DMS 273 (cell line): ENCODE measurements at regions not wholly inside any gene's neighbourhood (a gene's known extent, or its start where the extent isn't known, plus 50 kb on each side); places are given as distances from the start of the nearest gene placed in this dataset.

Source experiments
- DNase-seq: peaks from one replicate; lab custom pipeline; 2025; ENCODE audit not compliant: unreplicated experiment; lab: John Stamatoyannopoulos, UW

DNA sequence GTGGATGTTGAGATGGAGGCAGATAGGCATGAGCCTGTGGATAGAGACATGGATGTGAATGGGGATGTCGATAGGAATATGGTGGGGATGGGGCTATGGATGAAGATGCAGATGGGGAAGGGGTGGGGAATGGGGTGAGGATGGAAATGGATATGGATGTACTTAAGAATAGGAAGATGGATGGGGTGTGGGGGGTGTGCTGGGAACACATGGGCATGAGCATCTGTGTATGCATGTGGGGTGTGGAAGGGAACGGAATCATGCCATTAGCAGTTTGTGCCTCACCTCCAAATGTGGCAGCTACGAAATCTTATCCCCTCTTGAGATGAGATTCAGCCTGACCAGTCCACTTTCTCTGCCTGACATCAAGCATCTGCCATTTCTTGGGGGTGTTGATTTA is 359.5 kb upstream of the MGMT start:
- no peak for DNase-seq

GRCh38 chr10:129108378-129108777 is 358.7 kb upstream of the MGMT start:
- no peak for DNase-seq

- no peak for DNase-seq
Observed at GRCh38 chr10:129108994-129109393, 358.0 kb upstream of the MGMT start.

DNA sequence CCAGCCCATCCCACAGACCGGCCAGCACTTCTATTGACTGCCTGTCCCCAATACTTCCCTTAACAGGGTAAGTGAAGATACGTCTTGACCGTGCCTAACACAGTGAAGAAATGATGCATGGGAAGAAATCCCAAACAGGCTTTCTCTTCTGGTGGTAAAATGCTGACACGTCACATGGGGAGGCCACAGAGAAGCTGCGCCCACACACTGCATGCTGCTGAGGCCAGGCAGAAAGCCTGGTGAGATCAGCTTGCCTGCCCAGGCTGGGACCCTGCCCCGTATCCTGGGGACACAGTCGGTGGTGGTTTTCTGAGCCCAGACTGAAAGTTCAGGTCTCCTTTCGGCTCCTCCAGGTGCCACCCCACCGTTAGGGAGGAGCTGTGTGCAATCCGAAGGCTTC is 356.3 kb upstream of the MGMT start:
- DNase-seq = no peak

GRCh38 chr10:129111922-129112321 is 355.1 kb upstream of the MGMT start:
- DNase-seq = no peak

GRCh38 chr10:129114588-129114987 is 352.5 kb upstream of the MGMT start:
- DNase-seq = no peak

DNA sequence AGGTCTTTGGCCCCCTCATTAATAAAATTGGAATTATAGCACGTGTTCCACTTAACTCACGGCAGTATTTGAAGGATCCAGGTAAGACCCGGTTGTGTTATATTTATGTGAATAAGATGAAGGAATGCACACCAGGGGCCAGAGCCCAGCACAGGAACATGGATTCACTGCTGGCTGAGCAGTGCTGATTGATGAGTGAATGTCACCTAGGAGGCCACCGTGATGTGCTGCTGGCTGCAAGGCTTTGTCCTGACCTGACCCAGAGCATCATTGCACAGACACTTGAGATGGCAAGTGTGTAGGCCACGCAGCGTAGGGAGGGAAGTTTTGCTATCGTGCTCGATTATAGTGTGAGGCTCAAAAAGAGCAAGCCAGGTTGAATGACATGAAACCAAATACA is 350.7 kb upstream of the MGMT start:
- no peak for DNase-seq

GRCh38 chr10:129120441-129120840 is 346.6 kb upstream of the MGMT start:
- no peak for DNase-seq

- no peak for DNase-seq
Observed at GRCh38 chr10:129122846-129123245, 344.2 kb upstream of the MGMT start.

DNA sequence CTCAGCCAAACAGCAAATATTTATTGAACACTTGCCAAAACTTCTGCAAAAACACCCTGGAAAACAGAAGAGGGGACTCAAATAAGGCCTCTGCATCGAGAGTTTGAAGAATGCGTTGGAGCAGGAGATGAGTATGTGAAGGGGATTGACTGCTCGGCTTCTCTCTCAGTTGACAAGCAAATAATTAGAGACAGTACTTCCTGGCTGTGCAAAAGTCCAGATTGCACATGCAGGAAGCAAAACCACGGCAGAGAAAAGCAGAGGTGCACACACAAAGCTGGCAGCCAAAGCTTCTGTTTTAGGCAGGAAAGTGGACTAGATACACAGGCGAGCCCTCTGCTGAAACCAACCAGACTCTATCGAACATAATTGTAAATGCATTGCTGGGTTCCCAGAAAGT is 343.6 kb upstream of the MGMT start:
- DNase-seq = no peak

DNA sequence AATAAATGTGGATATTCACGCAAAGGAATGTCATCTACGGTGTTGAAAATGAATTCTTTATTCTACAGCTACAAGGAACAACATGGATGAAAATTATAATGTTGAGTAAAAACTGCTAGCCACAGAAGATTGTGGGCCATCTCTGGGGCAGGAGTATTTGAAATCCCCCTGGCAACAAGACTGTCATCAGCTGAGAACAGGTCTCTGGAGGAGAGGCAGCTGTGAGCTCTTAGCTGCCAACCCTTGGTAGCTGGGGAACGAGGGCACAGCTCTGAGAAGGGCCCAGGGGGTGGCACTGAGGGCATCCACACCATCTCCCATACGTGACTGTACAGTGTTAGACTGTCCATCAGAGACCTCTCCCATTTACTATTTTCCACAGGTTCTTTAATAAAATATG is 340.1 kb upstream of the MGMT start:
- DNase-seq = peak; percentile 18

DNA sequence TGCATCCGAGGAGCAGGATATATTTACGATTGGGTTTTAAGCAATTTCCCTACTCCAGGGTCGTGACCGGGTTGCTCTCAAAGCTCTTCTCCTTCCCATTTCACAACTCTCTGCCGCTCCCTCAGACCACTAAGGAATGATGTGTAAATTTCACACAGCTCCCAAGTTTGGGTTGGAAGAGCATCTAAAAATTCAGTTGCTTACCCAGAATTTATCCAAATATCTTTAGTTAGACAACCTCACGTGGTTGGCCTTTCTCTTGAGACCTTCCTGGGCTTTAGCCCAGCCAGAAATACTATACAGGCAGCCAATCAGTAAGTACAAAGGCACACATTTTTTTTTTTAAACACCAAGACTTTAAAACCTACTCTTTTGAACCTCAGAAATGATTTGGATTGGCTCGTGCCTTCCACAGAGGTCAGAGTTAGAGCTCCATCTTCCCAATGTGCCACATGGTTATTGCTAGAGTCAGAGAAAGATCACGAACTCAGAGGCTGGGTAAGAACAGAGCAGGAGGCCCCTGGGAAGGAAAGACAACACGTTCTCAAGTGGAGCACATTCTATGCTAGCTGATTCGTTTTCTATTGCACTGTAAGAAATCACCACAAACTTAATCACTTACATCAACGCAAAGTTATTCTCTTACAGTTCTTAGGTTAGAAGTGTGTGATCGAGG is 335.4 kb upstream of the MGMT start:
- no peak for DNase-seq

DNA sequence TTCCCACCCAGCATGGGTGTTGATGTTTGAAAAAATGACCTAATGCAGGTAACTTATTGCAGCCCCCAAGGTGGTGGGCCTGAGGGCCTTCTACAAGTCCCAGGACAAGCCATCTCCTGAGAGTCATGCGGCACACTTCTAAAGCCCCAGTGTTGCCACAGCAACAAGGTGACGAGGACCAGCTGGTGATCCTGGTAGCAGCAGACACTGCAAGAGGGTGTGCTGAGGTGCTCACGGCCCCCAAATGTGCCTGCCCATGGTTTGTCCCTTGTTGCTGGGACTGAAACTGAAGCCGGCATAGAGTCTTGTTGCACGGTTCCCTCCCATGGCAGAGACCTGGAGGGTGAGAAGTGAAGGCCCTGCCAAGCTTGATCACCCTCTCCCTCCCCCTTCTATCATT is 333.2 kb upstream of the MGMT start:
- no peak for DNase-seq

DNA sequence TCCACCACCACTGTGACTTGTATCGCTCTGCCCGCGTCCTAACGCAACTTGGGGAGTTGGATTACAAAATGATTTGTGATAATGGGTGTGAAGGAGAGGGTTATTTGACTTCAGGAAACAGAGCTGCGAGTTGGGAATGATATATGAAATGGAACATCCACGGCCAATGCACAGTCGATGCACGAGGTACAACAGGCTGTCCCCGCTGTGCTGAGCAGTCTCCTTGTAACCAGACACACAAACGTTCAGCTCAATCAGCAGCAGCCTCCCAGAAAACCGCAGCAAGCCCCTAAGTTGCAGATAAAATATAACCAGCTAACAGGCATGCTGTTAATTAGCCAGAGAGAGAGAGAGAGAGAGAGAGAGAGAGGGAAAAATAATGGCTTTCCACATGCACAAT is 332.7 kb upstream of the MGMT start:
- no peak for DNase-seq

- DNase-seq = no peak
Observed at GRCh38 chr10:129135624-129136023, 331.4 kb upstream of the MGMT start.

GRCh38 chr10:129136074-129136473 is 331.0 kb upstream of the MGMT start:
- DNase-seq = no peak

GRCh38 chr10:129136951-129137350 is 330.1 kb upstream of the MGMT start:
- no peak for DNase-seq

DNA sequence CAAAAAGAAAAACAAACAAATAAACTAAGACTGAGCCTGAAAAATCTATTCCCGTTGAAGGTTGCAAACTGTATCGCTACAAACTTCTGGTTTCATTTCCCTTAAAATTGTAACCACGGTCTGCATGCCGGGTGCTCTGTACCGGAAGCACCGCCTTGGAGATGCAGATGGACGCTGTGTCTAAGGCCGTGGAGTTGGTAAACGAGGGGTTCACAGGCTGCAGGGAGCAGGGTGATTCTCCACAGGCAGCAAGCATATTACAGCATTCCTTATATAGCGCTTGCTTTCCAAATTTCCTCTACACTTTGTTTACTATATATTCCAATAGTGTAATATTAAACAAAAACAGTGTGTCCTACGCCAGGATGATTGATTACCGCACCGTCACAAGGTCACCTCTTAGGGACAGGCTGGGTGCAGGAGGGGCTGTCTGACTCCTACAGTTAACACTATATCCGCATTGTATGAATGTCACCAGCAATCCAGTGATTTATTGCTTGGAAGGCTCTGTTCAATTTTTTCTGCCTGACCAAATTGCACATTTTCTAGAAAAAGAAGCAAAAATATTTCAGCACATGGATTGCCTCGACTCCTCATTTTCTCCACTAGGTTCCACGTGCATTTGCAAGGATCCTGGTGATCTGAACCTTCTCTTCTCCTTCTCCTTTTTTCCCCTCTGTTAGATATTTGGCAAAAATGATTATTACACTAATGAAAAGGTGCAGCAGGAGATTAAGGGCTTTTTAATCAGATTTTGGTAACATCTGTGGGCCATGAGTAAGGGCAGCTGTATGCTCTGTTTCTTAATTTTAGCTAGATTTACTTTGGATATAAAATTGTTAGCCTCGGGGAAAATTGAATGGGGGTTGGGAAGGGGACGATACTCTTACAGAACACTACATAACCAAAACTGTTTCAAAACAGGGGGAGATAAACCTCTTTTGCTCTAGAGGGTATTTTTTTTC is 325.8 kb upstream of the MGMT start:
- no peak for DNase-seq

- no peak for DNase-seq
Observed at GRCh38 chr10:129151281-129151680, 315.8 kb upstream of the MGMT start.

GRCh38 chr10:129156406-129156805 is 310.6 kb upstream of the MGMT start:
- no peak for DNase-seq

GRCh38 chr10:129157185-129157584 is 309.9 kb upstream of the MGMT start:
- no peak for DNase-seq

DNA sequence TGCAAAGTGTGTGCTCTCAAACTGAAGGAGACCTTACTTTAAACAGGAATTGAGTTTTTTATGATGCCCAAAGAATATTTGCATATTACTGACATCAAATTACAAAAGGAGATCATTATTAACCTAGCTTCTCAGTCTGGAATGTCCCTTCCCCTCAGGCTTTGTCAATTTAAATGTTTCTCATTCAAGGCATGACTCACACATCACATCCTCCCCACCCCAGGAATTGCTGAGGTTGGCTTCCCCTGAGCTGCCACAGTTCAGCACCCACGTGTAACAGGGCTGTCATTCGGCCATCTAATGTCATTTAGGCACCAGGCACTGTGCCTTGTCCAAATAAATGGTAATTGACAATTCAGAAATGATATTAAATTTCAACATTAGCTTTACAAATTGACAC is 305.9 kb upstream of the MGMT start:
- no peak for DNase-seq
